ENCODE measurements at regions not wholly inside any gene's neighbourhood (a gene's known extent, or its start where the extent isn't known, plus 50 kb on each side); places are given as distances from the start of the nearest gene placed in this dataset.
"Not testable (repeated sequence)": the region's sequence is repeated elsewhere in the genome, so short reads cannot be mapped to it uniquely, and the experiment has no call there.

DNA sequence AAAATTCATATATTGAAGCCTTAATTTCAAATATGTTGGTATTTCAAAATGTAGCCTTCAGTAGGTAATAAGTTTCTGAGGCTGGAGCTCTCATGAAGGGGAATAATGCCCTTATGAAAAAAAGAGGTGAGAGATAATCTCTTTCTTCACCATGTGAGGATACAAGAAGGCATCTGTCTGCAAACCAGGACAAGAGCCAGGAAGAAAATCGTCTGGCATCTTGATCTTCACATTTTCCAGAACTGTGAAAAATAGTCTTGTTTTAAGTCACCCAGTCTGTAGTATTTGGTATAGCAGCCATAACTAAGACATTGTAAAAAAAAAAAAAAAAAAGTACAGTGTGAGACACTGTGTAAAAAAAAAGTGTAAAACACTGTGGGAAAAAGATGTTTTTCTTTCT, 768.9 kb downstream of the TAF11L14 start:
- intact Hi-C loops (cut with micrococcal nuclease), result no loop called here

DNA sequence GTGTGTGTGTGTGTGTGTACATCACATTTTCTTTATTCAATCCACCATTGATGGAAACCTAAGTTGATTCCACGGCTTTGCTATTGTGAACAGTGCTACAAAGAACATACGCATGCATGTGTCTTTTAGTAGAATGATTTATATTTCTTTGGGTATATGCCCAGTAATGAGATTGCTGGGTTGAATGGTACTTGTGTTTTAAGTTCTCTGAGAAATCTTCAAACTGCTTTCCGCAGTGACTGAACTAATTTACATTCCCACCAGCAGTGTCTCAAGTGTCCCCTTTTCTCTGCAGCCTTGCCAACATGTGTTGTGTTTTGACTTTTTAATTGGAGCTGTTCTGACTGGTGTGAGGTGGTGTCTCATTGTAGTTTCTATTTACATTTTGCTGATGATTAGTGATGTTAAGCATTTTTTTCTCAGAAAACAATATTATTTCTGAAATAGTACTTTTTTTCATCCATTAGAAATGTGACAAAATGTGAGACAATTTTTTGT, 769.7 kb downstream of the TAF11L14 start:
- intact Hi-C loops (cut with micrococcal nuclease), result no loop called here

DNA sequence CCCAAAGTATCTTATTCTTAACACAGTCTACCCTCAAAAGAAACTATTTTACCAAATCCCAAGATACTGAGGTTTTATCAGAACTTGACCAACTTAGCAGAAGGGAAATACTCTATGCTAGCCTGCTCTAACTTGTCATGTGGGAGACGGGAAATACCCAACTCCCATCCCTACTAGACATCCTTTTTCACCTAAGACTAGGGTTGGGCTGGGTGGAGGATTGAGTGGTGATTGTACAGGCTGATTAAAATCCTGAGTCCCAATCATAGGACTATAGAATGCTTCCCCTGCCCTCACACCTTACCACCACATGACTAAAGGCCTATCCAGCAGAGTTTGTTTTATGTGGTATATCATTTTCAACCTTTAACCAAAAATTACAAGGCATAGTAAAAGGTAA, 786.5 kb downstream of the TAF11L14 start:
- intact Hi-C loops (cut with micrococcal nuclease), result no loop called here

DNA sequence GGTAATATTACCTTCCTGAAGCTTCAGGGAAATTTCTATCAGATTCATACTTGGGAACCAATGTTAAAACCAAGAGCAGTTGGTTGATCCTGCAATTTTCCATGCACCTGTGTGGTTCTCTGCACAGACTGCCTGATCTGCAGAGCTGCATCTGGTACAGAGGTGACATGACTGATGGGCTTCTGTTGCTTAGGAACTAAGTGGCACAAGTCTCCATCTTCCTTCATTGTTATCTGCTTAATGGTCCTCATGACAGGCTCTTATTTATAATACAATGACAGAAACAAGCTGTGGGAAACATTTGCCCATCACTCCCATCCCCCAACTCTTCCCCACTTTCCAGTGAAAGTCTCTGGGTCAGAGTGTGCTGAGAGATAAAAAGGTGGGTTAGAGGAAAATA, 799.1 kb downstream of the TAF11L14 start:
- intact Hi-C loops (cut with micrococcal nuclease), result no loop called here

DNA sequence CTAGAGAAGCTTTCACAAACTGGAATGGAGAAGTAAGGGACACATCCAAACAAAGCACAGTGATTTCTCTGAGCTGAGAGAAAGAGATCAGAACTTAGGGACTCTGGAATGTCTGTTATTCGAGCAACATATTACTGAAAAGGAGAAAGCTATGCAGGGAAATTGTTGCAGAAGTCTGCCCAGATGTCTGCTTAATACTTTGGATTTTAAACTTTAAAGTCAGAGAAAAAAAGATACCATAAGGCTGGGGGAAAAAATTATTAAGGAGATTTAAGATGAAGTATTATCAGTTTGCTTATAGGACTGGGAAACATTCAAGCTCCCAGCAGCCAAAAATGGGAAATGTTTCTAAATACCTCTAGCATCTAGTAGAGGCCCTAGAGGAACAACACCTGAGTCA, 803.9 kb downstream of the TAF11L14 start:
- intact Hi-C loops (cut with micrococcal nuclease), result no loop called here

DNA sequence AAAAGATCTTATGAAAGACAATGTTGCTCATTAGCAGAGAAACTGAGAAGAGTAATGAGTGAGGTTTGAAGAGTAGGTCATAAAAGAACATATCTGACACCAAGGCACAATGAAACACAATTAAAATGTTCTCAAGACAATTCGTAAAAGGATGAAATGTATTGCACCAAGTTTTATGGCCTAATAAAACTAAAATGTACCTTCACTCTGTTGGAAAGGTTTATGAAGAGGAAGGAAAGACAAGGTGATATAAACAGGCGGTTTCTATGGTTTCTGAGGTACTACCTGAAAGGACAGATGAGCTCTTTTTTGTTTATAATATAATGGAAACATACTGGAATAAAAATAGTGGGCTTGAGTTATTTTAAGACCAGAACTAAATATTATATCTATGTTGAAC, 821.3 kb downstream of the TAF11L14 start:
- intact Hi-C loops (cut with micrococcal nuclease), result no loop called here

DNA sequence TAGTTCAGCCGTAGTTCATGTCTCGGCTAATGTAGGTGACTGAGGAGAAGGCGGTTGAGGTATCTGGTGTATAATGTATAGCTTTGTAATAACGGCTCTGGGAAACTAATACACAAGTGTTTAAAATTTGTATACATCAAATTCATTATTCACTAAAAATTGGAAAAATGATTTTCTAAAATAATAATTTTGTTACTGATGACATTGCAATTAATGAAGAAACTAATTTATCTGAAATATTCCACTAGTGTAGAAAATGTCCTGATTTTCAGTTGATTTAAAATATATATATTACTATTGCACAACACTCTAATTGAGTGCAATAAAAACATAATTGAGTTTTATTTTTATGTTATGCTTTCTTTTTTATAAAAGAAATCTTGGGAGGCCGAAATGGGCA, 823.0 kb downstream of the TAF11L14 start:
- intact Hi-C loops (cut with micrococcal nuclease), result no loop called here

DNA sequence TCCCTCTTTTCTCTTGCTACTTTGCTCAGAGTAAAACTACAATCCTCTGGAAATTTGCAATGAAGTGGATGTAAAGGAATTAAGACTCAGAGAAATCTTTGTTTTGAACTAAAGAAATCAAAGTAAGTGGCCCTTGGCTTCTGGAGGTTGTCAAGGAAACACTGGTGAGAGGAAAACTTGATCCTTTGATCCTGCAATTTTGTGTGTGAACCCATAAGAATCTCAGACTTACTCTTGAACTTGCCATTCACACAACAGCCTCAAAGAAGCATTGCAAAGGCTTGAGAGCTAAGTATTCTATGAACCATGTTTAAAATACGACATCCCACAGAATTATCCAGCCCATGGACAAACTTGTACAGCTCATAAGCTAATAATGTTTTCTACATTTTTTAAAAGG, 827.5 kb downstream of the TAF11L14 start:
- intact Hi-C loops (cut with micrococcal nuclease), result no loop called here

DNA sequence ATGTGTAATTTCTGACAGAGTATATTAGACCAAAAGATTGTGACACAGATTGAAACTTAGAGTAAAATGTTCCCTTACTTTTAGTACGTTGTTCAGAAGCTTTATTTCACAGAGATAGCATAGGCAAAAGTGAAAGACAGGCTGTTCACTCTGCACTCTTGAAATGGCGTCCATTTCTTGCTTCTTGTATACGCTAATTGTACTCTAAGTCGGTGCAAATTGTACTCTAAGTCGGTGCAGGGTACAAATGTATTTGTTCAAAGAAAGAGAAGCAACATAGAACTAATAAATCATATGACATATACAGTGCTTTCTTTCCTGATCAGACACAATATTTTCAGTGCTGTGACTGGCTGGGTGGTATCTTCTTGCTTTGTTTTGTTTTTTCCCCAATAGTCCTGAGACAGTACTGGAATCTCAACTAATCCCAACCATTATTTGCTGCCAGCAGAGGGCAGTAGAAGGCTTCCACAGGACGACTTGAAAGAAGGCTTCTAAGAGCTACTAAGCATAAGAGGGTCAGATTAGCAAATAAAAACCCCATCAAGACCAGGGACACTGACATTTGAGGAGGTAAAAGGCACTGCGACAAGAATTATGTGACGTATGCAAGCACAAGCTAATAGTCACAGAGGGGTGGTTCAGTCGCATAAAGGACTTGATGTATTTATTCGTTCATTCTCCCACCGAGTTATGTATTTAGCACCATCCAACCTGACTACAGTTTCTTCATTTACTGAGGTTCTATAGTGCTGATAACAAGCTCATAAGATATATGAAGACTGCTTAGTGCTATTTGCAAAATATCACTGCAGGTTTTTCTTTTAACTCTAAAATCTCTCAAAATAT, 831.8 kb downstream of the TAF11L14 start:
- intact Hi-C loops (cut with micrococcal nuclease), result loop anchor here (1.0 kb wide), 1 partner anchor 232 kb away; no protein-coding TSS in a partner anchor

DNA sequence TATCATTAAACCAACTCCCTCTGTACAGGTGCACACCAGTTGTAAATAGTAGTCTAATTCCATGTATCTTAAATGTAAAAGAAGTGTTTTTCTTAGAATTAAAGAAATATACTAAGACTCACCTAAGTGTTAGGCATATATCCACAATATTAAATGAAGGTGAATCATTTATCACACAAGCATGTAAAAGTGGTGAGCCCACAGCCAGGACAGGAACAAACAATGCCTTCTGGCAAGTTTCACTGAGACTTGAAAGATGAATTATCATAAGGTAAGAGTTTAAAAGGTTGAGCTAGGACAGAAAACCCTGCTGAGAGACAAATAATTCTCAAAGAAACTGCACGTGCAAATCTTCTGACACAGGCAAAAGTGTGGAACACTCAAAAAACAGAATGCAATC, 832.5 kb downstream of the TAF11L14 start:
- intact Hi-C loops (cut with micrococcal nuclease), result loop anchor here (1.0 kb wide), 1 partner anchor 232 kb away; no protein-coding TSS in a partner anchor

DNA sequence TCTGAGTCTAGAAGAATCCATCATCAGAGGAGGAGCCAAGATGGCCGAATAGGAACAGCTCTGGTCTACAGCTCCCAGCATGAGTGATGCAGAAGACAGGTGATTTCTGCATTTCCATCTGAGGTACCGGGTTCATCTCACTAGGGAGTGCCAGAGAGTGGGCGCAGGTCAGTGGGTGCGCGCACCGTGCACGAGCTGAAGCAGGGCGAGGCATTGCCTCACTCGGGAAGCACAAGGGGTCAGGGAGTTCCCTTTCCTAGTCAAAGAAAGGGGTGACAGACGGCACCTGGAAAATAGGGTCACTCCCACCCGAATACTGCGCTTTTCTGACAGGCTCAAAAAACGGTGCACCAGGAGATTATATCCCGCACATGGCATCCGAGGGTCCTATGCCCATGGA, 837.5 kb downstream of the TAF11L14 start:
- intact Hi-C loops (cut with micrococcal nuclease), result not testable (repeated sequence)

DNA sequence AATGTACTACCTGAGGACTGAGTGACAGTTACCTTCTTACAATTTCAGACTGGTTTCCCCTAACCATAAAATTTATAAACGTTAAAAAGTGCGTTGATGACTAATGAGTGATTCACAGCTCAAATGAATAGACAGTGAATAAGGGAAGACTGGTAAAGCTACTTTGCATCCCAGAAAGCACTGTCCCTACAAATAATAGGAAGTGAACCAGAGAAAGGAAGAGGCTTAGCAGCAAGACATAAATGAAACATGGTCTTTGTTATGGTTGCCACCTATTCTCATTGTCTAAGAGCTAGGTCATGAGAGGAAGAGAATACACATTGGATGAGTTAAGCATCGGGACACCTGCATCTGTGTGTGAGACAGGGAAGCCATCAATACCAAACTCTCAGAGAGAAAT, 849.2 kb downstream of the TAF11L14 start:
- intact Hi-C loops (cut with micrococcal nuclease), result no loop called here

DNA sequence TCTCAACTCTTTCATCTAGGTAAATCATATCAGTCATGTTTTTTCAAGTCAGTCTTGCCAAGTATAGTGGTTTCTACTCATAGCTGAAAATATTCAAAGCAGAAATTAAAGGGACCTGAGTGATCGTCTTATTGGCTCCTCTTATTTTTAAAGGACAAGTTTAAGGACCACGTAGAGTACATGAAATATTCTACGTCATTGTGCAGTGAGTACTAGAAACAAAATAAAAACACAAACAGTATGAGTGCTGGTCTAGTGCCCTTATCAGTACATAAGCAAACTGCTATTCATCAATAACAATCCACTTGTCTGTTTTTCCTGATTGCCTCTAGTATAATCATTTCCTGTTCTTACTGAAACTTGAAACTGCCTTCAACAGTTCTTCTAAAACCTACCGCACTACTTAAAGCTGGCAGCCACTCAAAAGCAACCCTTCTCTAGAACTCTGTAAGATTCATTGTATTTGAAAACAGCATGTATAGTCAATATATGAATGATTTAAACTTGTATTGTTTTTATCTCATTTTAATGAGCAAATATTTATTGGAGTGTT, 853.7 kb downstream of the TAF11L14 start:
- intact Hi-C loops (cut with micrococcal nuclease), result no loop called here

DNA sequence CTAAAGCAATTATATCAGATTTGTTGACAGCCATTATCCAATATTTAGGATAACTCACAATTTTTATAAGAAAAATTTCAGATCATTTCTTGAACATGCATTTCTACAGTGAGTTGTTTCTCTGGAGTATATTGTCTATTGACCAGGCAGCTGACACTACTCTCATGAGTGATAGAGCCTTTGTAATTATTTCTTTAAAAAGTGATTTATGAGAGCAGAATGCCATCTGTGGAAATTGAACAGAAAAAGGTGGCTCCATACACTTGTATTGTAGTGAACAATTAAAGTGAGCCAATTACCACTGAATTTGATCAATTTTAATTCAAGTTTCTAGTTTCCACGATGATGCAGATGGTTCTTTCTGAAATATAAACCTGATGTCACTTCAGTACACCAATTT, 855.4 kb downstream of the TAF11L14 start:
- intact Hi-C loops (cut with micrococcal nuclease), result no loop called here

DNA sequence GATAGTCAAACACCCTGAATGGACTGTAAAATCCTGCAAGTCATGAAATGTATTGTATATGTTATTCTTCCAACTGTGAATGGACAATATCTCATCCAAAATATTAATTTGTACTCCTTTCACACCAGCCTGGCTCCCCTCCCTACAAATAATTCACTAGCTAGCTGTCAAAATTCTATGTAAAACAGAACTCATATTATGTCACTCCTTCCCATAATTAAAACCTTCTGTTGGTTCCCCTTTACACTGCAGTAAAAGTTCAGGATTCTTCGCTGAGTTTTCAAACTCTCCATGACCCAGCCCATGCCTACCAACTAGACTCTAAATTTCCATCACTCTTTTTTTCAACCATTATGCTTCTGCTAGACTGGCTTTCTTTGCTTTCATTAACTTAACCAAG, 857.1 kb downstream of the TAF11L14 start:
- intact Hi-C loops (cut with micrococcal nuclease), result no loop called here

DNA sequence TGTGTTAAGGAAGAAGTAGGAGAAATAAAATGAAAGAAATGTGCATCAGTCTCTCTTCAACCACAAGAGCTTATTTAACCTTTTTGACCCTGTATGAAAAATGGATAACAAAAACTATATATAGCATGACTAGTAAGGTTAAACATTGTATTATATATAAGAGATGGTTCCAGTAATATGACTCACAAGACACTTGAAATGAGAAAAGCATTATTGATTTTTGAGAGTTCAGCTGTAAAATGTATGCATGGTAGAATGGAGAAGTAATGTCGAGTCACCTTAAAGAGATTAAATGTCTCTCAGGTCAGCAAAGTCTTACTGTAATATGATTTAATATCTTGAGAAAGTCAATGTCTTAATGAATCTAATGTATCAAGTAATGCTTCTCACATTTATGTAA, 860.9 kb downstream of the TAF11L14 start:
- intact Hi-C loops (cut with micrococcal nuclease), result no loop called here

DNA sequence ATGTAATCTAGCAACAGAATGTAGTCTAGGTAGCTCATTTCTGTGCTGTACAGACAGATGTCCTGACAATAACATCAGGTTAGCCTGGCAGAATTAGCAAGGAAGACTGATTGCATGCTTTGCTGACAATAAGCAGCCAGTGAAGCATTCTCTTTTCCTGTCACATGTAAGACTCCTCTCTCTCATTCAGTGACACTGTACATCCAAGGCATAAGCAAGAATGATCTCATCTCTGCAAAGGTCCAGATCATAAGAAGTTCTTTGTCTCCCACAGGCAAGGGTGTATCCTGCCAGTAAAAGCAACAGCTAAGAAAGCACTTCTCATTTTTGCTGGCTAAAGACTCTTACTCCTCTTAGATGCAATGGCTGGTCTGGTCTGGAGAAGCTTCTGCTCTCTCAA, 861.8 kb downstream of the TAF11L14 start:
- intact Hi-C loops (cut with micrococcal nuclease), result no loop called here

DNA sequence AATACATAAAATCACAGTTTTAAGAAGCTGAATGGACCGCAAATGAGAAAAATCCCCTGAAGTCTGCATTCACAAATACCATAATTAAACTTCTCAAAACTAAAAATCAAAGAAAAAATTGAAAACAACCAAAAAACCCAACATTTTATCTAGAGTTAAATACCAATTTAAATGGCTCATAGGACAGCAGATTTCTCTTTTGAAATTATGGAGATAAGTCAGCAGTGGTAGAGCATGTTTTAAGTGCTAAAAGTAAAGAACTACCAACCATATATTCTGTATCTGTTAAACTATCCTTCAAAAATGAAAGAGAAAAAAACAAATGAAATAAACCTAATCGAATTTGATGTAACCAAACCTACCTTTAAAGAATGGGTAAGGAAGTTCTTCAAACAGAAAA, 862.8 kb downstream of the TAF11L14 start:
- intact Hi-C loops (cut with micrococcal nuclease), result no loop called here

DNA sequence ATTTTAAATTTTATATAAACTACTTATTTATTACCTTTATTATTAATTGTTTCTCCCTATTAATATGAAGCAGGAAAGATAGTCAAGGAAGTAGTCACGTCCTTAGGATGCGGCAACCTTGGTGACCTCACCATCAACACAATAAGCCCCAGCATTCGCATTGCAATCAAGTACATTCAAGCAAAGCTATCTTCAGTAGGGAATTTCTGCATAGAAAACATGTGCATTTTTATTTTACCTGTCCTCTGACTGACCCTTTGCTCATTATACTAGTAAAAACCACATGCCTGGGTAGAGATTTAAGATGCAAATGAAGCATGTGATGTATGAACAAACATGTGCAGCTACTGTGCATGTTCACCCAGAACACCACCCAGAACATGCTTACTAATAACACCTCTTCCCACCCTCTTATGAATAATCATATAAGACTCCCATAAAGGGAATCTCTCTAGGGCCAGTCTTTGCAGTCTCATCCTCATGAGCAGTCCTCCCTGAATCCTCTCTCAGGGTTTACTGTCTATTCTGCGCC, 869.6 kb downstream of the TAF11L14 start:
- intact Hi-C loops (cut with micrococcal nuclease), result no loop called here

DNA sequence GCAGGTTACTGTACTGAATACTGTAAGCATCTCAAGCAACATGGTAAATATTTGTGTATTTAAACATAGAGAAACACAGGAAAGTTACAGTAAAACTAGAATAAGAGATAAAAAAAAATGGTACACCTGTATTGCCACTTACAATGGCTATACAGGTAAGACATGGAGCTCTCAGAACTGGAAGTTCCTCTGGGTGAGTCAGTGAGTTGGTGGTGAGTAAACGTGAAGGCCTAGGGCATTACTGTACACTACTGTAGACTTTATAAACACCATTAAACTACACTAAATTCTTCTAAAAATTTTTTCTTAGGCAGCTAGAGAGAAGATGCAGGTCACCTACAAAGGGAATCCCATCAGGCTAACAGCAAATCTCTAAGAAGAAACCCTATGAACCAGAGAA, 872.9 kb downstream of the TAF11L14 start:
- intact Hi-C loops (cut with micrococcal nuclease), result no loop called here

DNA sequence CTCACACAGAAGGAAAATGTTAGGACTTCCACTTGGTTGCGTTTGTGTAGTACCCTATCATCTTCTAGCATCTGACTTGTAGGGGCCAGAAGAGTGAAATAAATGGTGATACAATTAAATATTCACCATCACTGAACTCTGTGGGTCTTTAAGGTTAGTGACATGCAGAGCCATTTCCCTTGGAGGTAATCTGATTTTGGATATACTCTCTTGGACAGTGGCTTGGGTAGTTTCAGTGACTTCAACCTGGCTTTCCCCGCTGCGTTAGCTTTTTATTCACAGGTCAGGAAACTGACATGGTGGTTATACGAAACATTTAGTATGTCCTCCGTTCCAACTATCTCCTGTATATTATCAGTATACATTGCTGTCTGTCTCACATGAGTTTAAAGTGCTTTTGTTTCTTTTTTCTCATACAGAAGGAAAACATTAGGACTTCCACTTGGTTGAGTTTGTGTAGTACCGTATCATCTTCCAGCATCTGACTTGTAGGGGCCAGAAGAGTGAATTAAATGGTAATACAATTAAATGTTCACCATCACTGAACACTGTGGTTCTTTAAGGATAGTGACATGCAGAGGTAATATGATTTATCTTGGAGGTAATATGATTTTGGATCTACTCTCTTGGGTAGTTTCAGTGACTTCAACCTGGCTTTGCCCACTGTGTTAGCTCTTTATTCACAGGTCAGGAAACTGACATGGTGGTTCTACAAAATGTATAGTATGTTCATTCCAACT, 883.6 kb downstream of the TAF11L14 start:
- intact Hi-C loops (cut with micrococcal nuclease), result no loop called here

DNA sequence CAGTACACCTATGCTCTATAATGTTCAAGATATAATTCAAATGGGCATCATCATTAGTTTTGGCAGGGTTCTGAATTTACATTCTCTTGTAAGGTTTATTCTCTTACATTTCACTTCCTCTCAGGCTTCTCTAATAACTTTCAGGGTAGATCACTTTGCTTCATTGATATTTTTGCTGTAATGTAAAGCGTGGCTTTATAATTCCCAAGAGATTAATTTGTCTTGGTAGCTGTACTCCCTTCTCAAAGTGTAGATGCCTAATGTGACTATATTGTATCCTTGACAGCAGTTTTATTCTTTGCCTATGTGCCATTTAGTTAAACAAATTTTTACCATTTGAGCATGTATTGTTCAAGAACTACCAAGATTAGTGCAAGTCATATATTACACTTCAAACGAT, 889.1 kb downstream of the TAF11L14 start:
- intact Hi-C loops (cut with micrococcal nuclease), result no loop called here
